ENCODE measurements at regions not wholly inside any gene's neighbourhood (a gene's known extent, or its start where the extent isn't known, plus 50 kb on each side); places are given as distances from the start of the nearest gene placed in this dataset.

GRCh38 chr7:22664988-22665798, 61.8 kb upstream of the IL6 start:
- no peak for DNase-seq (ENCODE audit: low read depth)

GRCh38 chr7:22663721-22664120, 63.3 kb upstream of the IL6 start:
- no peak for DNase-seq (ENCODE audit: low read depth)
- TF ChIP-seq CTCF (IDR thresholded peaks at IDR 0.05; ENCODE audit: insufficient read depth, low read depth, low read length, missing control alignments): no peak
- H3K4me3 ChIP-seq (ENCODE audit: low read depth, low read length): no peak overlapping the region

More at GRCh38 chr7:22664988-22665798, 61.8 kb upstream of the IL6 start:
- TF ChIP-seq CTCF (IDR thresholded peaks at IDR 0.05; ENCODE audit: insufficient read depth, low read depth, low read length, missing control alignments): no peak
- no peak overlapping the region for H3K4me3 ChIP-seq (ENCODE audit: low read depth, low read length)

GRCh38 chr7:22663357-22663718, 63.7 kb upstream of the IL6 start:
- TF ChIP-seq CTCF (IDR thresholded peaks at IDR 0.05; ENCODE audit: insufficient read depth, low read depth, low read length, missing control alignments): no peak
- no peak overlapping the region for H3K4me3 ChIP-seq (ENCODE audit: low read depth, low read length)
- DNase-seq (ENCODE audit: low read depth): no peak

- no peak for TF ChIP-seq CTCF (IDR thresholded peaks at IDR 0.05; ENCODE audit: insufficient read depth, low read depth, low read length, missing control alignments)
- no peak overlapping the region for H3K4me3 ChIP-seq (ENCODE audit: low read depth, low read length)
- DNase-seq (ENCODE audit: low read depth): peak; percentile 12
These were observed 64.2 kb upstream of the IL6 start for GRCh38 chr7:22662556-22663356.

- no peak overlapping the region for H3K4me3 ChIP-seq (ENCODE audit: low read depth, low read length)
- no peak for TF ChIP-seq CTCF (IDR thresholded peaks at IDR 0.05; ENCODE audit: insufficient read depth, low read depth, low read length, missing control alignments)
- DNase-seq (ENCODE audit: low read depth): peak; percentile 22
These were observed 65.0 kb upstream of the IL6 start for GRCh38 chr7:22662036-22662435.

- peak; percentile 64 for TF ChIP-seq CTCF (IDR thresholded peaks at IDR 0.05; ENCODE audit: insufficient read depth, low read depth, low read length, missing control alignments)
- DNase-seq (ENCODE audit: low read depth): peak; percentile 63
- no peak overlapping the region for H3K4me3 ChIP-seq (ENCODE audit: low read depth, low read length)
These were observed 66.3 kb upstream of the IL6 start for GRCh38 chr7:22660732-22661131.
